ENCODE measurements at regions not wholly inside any gene's neighbourhood (a gene's known extent, or its start where the extent isn't known, plus 50 kb on each side); places are given as distances from the start of the nearest gene placed in this dataset.
"Not testable (repeated sequence)": the region's sequence is repeated elsewhere in the genome, so short reads cannot be mapped to it uniquely, and the experiment has no call there.

- no peak for ATAC-seq (replicated peaks)
- Mint-ChIP-seq H3K9me3 (no peaks in the 10 kb centered on the region), H3K36me3 (ENCODE audit: insufficient read depth) (no peaks in the 10 kb centered on the region), H3K4me1 (ENCODE audit: low read depth in 2 of 2) (peaks cover 0 to 2% of the 10 kb centered on the region in 2 donors), H3K27me3 (peaks cover 0 to 11% of the 10 kb centered on the region in 2 donors), H3K27ac (no peak overlapping the region), H3K4me3 (no peak overlapping the region)
- DNase-seq = no peak
Measured at GRCh38 chr20:56689318-56689717, 60.2 kb downstream of the TFAP2C start.

GRCh38 chr20:56689852-56690485 lies 60.9 kb downstream of the TFAP2C start:
- Mint-ChIP-seq H3K4me3 (no peak overlapping the region), H3K27me3 (peaks cover 0 to 11% of the 10 kb centered on the region in 2 donors), H3K36me3 (ENCODE audit: insufficient read depth) (no peaks in the 10 kb centered on the region), H3K4me1 (ENCODE audit: low read depth in 2 of 2) (peaks cover 0 to 2% of the 10 kb centered on the region in 2 donors), H3K27ac (no peak overlapping the region), H3K9me3 (no peaks in the 10 kb centered on the region)
- no peak for ATAC-seq (replicated peaks)
- no peak for DNase-seq

GRCh38 chr20:56690531-56691175 lies 61.5 kb downstream of the TFAP2C start:
- no peaks in the 10 kb centered on the region for H3K36me3 Mint-ChIP-seq (ENCODE audit: insufficient read depth)
- H3K4me3 Mint-ChIP-seq = no peak overlapping the region
- H3K27me3 Mint-ChIP-seq = peaks cover 0 to 11% of the 10 kb centered on the region in 2 donors
- ATAC-seq (replicated peaks) (no peak), DNase-seq (no peak)
- no peaks in the 10 kb centered on the region for H3K9me3 Mint-ChIP-seq
- H3K27ac Mint-ChIP-seq = no peak overlapping the region
- H3K4me1 Mint-ChIP-seq (ENCODE audit: low read depth in 2 of 2) = peaks cover 0 to 2% of the 10 kb centered on the region in 2 donors

- H3K9me3 Mint-ChIP-seq = no peaks in the 10 kb centered on the region
- H3K36me3 Mint-ChIP-seq (ENCODE audit: insufficient read depth) = no peaks in the 10 kb centered on the region
- peaks cover 0 to 2% of the 10 kb centered on the region in 2 donors for H3K4me1 Mint-ChIP-seq (ENCODE audit: low read depth in 2 of 2)
- no peak overlapping the region for H3K4me3 Mint-ChIP-seq
- H3K27me3 Mint-ChIP-seq = peaks cover 0 to 11% of the 10 kb centered on the region in 2 donors
- DNase-seq (no peak), ATAC-seq (replicated peaks) (no peak)
- H3K27ac Mint-ChIP-seq = no peak overlapping the region
Measured at GRCh38 chr20:56691325-56691998, 62.4 kb downstream of the TFAP2C start.

- Mint-ChIP-seq H3K4me3 (no peak overlapping the region), H3K4me1 (ENCODE audit: low read depth in 2 of 2) (peaks cover 0 to 2% of the 10 kb centered on the region in 2 donors), H3K36me3 (ENCODE audit: insufficient read depth) (no peaks in the 10 kb centered on the region), H3K27ac (no peak overlapping the region), H3K9me3 (no peaks in the 10 kb centered on the region), H3K27me3 (peaks cover 0 to 11% of the 10 kb centered on the region in 2 donors)
- no peak for DNase-seq
- no peak for ATAC-seq (replicated peaks)
Measured at GRCh38 chr20:56693217-56693616, 64.1 kb downstream of the TFAP2C start.

- no peaks in the 10 kb centered on the region for H3K27me3 Mint-ChIP-seq
- ATAC-seq (replicated peaks) = no peak
- peaks cover 0 to 2% of the 10 kb centered on the region in 2 donors for H3K4me1 Mint-ChIP-seq (ENCODE audit: low read depth in 2 of 2)
- no peak overlapping the region for H3K27ac Mint-ChIP-seq
- no peaks in the 10 kb centered on the region for H3K36me3 Mint-ChIP-seq (ENCODE audit: insufficient read depth)
- no peak overlapping the region for H3K4me3 Mint-ChIP-seq
- H3K9me3 Mint-ChIP-seq = no peaks in the 10 kb centered on the region
- DNase-seq = no peak
Measured at GRCh38 chr20:56697476-56697875, 68.4 kb downstream of the TFAP2C start.

GRCh38 chr20:56698297-56698696 lies 69.2 kb downstream of the TFAP2C start:
- ATAC-seq (replicated peaks) = no peak
- Mint-ChIP-seq H3K4me3 (no peak overlapping the region), H3K4me1 (ENCODE audit: low read depth in 2 of 2) (peaks cover 0 to 2% of the 10 kb centered on the region in 2 donors), H3K36me3 (ENCODE audit: insufficient read depth) (no peaks in the 10 kb centered on the region), H3K9me3 (no peaks in the 10 kb centered on the region), H3K27ac (no peak overlapping the region), H3K27me3 (no peaks in the 10 kb centered on the region)
- DNase-seq = no peak

- Mint-ChIP-seq H3K27me3 (no peaks in the 10 kb centered on the region), H3K4me1 (ENCODE audit: low read depth in 2 of 2) (peaks cover 0 to 2% of the 10 kb centered on the region in 2 donors), H3K36me3 (ENCODE audit: insufficient read depth) (no peaks in the 10 kb centered on the region), H3K9me3 (no peaks in the 10 kb centered on the region), H3K27ac (no peak overlapping the region), H3K4me3 (no peak overlapping the region)
- ATAC-seq (replicated peaks) = no peak
- no peak for DNase-seq
Measured at GRCh38 chr20:56698749-56699148, 69.6 kb downstream of the TFAP2C start.

GRCh38 chr20:56702931-56703840 lies 74.1 kb downstream of the TFAP2C start:
- Mint-ChIP-seq H3K9me3 (no peaks in the 10 kb centered on the region), H3K27ac (no peak overlapping the region), H3K4me3 (no peak overlapping the region), H3K36me3 (ENCODE audit: insufficient read depth) (no peaks in the 10 kb centered on the region), H3K27me3 (peaks cover 0 to 9% of the 10 kb centered on the region in 2 donors), H3K4me1 (ENCODE audit: low read depth in 2 of 2) (no peaks in the 10 kb centered on the region)
- DNase-seq (no peak), ATAC-seq (replicated peaks) (no peak)

- peaks cover 0 to 23% of the 10 kb centered on the region in 2 donors for H3K27me3 Mint-ChIP-seq
- ATAC-seq (replicated peaks) = no peak
- H3K4me1 Mint-ChIP-seq (ENCODE audit: low read depth in 2 of 2) = no peaks in the 10 kb centered on the region
- H3K36me3 Mint-ChIP-seq (ENCODE audit: insufficient read depth) = no peaks in the 10 kb centered on the region
- DNase-seq = no peak
- no peak overlapping the region for H3K4me3 Mint-ChIP-seq
- no peak overlapping the region for H3K27ac Mint-ChIP-seq
- H3K9me3 Mint-ChIP-seq = no peaks in the 10 kb centered on the region
Measured at GRCh38 chr20:56706867-56707360, 77.8 kb downstream of the TFAP2C start.

- peaks cover 0 to 28% of the 10 kb centered on the region in 2 donors for H3K27me3 Mint-ChIP-seq
- no peaks in the 10 kb centered on the region for H3K4me1 Mint-ChIP-seq (ENCODE audit: low read depth in 2 of 2)
- ATAC-seq (replicated peaks) (no peak), DNase-seq (no peak)
- H3K27ac Mint-ChIP-seq = no peak overlapping the region
- H3K9me3 Mint-ChIP-seq = no peaks in the 10 kb centered on the region
- no peaks in the 10 kb centered on the region for H3K36me3 Mint-ChIP-seq (ENCODE audit: insufficient read depth)
- H3K4me3 Mint-ChIP-seq = no peak overlapping the region
Measured at GRCh38 chr20:56708991-56709390, 79.9 kb downstream of the TFAP2C start.

- H3K9me3 Mint-ChIP-seq = no peaks in the 10 kb centered on the region
- H3K4me1 Mint-ChIP-seq (ENCODE audit: low read depth in 2 of 2) = no peaks in the 10 kb centered on the region
- ATAC-seq (replicated peaks) (no peak), DNase-seq (no peak)
- peaks cover 0 to 32% of the 10 kb centered on the region in 2 donors for H3K27me3 Mint-ChIP-seq
- H3K4me3 Mint-ChIP-seq = no peak overlapping the region
- H3K36me3 Mint-ChIP-seq (ENCODE audit: insufficient read depth) = no peaks in the 10 kb centered on the region
- H3K27ac Mint-ChIP-seq = no peak overlapping the region
Measured at GRCh38 chr20:56710125-56710524, 81.0 kb downstream of the TFAP2C start.

- peaks cover 0 to 31% of the 10 kb centered on the region in 2 donors for H3K27me3 Mint-ChIP-seq
- not testable (repeated sequence) for H3K9me3 Mint-ChIP-seq; H3K27ac Mint-ChIP-seq; H3K36me3 Mint-ChIP-seq (ENCODE audit: insufficient read depth); DNase-seq; ATAC-seq (replicated peaks); H3K4me3 Mint-ChIP-seq; H3K4me1 Mint-ChIP-seq (ENCODE audit: low read depth in 2 of 2)
Measured at GRCh38 chr20:56710577-56710976, 81.5 kb downstream of the TFAP2C start.
